IPS DF 19.7 (cell line): ENCODE measurements at regions not wholly inside any gene's neighbourhood (a gene's known extent, or its start where the extent isn't known, plus 50 kb on each side); places are given as distances from the start of the nearest gene placed in this dataset.
"Not testable (repeated sequence)": the region's sequence is repeated elsewhere in the genome, so short reads cannot be mapped to it uniquely, and the experiment has no call there.

Source experiments
- DNase-seq: peaks from one replicate; pipeline ENCODE4 v3.0.0-alpha.2; 2013; ENCODE audit warnings: low read depth, low spot score

DNA sequence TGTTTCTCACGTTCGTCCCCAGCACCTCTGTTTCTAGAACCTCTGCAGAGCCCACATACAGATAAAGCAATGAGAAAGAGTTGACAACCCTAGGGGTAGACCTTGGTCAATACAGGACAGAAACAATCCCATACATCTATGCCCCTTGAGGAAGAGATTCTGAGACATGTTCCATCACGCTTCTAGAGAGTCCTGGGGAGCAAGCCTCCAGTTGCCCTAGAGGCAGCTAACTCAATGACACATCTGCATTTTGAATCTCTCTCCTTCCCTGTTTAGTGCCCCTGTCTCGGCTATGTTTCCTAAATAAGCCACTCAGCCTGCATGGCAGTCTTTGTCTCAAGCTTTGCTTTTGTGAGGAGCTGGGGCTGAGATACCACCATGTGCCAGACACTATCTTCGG lies 435.3 kb downstream of the CD83 start:
- DNase-seq, result no peak

DNA sequence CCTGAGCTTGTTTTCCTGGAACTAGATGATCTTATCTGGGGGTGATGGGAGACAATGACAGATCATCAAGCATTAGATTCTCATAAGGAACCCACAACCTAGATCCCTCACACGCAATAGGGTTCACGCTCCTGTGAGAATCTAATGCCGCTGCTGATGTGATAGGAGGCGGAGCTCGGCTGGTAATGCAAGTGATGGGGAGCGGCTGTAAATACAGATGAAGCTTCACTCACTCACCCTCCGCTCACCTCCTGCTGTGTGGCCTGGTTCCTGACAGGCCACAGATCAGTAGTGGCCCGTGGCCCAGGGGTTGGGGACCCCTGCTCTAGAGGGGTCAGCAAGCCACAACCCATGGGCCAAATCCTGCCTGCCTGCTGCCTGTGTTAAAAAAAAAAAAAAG lies 435.9 kb downstream of the CD83 start:
- DNase-seq, result no peak

DNA sequence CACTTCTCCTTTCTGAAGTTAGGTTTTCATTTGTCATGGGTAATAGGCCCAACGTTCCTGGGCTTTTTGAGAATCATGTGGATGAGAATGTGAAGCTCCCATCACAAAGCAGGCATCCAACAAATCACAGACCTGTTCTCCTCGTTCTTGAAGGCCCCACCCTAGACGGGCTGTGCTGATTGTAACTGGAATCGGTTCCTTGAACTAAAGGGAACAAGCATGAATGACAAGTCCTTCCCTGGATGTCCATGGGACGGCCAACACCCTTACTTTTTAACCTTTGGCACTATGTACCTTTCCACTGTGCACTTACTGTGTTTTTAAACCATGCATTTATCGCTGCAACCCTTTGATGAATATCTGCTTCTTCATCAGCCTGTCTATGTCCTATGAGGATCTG lies 438.2 kb downstream of the CD83 start:
- DNase-seq, result no peak

DNA sequence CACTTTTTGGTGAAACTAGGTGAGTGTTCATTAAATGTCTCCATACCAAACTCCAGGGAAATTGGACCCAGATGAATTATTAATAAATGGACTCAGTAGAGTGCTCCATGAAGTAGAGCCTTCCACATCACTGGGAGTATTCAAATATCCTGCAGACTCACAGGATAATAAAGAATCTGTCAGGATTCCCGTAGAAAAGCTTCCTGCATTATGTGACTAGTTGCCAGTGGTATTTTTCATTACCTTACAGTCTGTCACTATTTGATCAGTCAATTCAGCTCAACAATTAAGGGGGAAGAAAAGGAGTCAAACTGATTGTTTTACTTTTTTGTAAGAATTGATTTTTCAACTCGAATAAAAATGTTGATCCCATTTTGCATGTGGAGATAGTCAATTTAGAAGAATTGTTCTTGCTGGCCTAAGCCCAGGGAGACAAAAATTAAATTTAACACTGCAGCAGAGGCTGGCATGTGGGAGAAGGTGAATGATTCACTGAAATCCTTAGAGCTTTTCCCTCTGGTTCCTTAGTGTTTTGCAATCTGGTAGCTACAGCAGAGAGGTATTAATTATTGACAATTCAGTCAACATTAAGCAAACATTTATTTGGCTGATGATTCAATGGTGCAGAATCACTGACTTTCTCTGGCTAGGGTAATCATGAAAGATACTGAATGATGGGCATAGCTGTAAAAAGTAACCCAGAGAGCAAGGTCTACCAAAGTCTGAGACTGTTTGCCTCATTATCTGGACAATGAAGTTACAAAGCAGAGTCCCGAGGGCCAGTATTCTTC lies 442.4 kb downstream of the CD83 start:
- no peak for DNase-seq

DNA sequence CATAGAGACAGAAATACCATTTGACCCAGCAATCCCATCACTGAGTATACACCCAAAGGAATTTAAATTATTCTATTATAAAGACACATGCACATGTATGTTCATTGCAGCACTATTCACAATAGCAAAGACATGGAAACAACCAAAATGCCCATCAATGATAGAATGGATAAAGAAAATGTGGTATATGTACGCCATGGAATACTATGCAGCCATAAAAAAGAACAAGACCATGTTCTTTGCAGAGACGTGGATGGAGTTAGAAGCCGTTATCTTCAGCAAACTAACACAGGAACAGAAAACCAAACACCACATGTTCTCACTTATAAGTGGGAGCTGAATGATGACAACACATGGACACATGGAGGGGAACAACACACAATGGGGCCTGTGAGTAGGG lies 444.0 kb downstream of the CD83 start:
- not testable (repeated sequence) for DNase-seq

DNA sequence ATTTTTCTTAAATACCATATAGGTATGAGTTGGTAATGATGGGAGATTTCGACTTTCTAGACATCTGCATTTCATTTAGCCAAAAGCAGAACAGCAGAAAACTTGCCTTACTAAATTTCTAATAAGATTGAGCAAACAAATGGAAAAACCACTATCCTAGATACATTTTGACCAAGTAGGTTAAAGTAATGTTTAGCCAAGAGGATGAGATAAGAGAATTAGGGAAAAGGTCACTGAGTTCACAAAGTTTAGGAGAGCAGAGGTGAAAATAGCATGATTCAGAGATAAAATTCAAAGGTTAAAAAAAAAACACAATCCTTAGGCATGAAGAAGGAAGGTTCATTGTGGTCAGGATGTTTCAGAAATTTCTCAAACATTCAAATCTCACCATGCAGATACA lies 450.3 kb downstream of the CD83 start:
- no peak for DNase-seq

DNA sequence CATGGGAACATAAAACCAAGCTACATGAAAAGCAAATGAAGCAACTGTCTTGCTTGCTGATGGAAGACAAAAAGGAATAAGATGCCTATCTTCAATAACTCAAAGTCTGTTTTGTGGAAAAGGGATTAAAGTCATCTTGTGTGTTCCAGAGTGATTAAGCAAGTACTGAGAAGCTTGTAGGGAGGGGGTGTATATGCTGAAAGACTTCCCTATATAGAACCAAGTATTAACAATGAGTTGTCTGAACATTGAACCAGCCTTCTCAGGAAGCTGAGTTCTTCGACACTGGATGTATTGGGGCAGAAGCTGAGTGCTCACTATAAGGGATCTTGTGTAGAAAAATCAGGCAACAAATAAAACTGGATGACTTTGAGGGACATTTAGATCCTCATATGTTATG lies 451.8 kb downstream of the CD83 start:
- DNase-seq, result no peak

DNA sequence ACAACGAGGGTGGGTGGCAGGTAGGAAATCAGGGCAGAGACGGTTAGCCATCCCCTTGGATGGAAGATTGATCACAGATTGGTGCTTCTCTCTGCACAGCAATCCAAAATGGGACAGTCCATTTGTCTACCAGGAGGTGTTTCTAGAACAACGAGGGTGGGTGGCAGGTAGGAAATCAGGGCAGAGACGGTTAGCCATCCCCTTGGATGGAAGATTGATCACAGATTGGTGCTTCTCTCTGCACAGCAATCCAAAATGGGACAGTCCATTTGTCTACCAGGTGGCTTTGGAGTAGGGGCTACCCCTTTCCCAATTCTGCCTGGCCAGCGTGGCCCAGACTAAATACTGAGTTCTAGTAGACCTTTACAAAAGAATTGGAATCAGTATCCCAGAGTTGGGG lies 452.3 kb downstream of the CD83 start:
- not testable (repeated sequence) for DNase-seq

DNA sequence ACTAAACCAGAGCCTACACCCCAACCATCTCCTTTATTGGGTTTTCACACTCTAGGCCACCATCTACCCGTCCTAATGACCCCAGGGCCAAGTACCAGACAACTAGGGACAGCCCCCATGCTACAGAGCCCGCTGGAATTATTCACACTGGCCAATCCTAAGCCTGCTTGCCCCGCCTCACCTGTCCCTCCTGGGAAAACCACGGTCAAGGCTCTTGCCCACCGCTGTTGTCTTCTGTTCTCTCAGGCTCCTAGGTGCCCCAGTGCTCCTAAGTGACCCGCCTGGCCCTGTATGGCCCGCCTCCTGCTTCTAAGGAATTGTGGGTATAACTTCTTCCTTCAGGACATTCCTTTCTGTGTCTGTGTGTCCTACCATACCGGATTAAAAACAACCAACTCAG lies 453.4 kb downstream of the CD83 start:
- no peak for DNase-seq

DNA sequence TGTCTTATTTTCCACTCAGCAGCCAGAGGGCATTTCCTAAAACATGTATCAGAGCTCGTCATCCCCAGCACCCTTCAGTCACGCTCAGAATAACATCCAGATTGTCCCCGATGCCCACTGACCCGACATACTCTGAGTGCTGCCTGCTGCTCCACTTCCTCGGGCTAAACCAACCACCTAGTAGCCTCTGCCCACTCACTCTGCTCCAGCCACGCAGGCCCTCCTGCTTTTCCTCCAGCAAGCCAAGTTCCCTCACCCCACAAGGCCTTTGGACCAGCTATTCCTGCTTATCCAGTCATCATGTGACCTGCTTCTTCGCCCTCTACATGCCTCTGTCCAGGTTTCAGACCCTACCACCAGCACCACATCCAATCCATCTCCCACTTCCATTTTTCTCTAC lies 454.2 kb downstream of the CD83 start:
- DNase-seq, result no peak

DNA sequence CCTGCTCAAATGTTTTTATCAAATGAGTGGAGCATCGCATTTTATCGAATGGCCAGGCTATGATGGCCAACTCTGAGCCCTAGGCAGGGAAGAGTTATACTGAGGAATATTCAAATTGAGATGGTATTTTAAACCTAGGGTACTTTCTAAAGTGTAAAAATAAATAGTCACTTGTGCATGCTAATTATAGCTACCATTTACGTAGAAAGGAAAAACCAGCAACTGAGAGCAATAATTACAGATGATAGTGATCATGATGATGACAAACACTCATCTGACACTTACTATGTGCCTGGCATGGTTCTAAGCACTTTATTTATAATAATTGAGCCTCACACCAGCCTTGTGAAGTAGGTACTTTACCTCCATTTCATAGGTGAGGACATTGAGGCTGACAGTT lies 455.7 kb downstream of the CD83 start:
- DNase-seq, result no peak

DNA sequence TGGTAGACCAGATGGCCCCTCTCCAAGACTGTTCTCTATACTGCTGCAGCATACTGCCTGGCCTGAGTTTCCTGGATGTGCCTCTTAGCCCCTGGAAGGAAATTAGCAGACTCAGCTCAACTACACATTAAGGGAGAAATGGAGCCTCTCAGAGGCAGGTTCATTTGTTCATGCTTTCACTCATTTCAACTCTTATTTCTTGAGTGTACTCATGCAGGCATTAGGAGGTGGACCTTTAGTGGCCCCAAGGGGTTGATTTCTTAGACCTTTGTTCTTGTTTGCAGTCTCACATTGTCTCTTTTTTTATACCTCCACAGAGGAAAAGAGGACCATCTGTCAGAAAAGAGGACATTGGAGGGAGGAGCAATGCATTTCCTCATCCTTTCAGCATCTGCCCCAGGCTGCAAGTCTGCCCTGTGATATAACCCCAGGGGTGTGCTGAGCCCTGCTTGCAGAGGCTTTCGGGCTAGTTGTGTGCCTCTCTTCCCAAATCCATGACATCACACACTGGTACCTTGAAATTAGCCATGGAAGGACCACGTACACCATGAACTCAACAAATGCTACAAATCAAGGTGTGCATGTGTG lies 456.2 kb downstream of the CD83 start:
- no peak for DNase-seq

DNA sequence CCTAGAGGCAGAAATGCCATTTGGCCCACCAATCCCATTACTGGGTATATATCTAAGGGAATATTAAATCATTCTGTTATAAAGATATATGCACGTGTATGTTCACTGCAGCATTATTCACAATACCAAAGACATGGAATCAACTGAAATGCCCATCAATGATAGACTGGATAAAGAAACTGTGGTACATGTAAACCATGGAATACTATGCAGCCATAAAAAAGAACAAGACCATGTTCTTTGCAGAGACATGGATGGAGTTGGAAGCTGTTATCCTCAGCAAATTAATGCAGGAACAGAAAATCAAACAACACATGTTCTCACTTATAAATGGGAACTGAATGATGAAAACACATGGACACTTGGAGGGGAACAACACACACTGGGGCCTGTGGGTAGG lies 458.4 kb downstream of the CD83 start:
- no peak for DNase-seq

DNA sequence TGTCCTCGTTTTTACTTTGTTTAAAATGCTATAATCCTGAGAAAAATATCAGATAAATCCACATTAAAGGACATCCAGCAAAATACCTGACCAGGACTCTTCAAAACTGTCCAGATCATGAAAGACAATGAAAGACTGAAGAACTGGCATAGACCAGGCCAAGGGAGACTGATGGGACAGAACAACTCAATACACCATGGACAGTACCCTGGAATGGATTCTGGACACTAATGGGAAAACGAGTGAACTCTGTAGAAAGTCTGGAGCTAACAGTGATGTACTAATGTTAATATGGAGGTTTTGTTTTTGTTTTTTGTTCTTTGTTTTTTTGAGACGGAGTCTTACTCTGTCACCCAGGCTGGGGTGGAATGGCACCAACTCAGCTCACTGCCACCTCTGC lies 461.4 kb downstream of the CD83 start:
- no peak for DNase-seq

DNA sequence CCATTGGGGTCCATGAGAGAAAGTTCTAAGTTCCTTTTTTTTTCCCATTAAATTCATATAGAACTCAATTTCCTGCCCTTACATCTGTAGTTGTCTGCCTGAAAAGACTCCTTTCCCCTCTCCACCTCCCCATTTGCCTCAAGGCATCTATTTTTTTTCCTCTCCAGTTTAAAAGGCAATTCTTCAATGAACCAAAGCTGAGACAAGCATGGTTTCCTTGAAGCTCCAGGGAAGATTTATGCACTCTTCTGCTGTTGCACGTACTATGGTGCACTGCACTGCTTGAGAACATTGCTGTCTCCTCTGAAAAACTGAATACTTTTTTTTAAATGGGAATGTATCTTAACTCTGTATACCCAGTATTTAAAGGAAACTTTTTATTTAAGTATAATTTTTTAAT lies 465.2 kb downstream of the CD83 start:
- DNase-seq, result no peak

DNA sequence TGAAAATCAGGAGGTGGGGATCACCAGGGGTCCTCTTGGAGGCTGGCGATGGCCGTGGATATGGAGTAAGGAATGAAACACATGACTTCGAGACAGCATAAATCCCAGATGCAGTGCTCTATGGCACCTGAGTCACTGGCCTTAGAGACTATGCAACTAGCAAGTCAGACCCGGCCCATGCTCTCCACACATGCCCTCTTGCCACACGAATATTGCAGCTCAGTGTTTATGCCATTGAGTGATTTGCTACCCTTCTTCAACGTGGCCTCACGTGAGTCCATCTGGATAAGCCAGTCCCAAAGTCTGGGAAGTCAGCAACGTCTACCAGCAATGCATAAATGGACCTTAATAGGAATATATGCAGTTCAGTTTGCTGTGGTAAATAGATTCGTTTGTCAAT lies 466.3 kb downstream of the CD83 start:
- DNase-seq, result no peak

DNA sequence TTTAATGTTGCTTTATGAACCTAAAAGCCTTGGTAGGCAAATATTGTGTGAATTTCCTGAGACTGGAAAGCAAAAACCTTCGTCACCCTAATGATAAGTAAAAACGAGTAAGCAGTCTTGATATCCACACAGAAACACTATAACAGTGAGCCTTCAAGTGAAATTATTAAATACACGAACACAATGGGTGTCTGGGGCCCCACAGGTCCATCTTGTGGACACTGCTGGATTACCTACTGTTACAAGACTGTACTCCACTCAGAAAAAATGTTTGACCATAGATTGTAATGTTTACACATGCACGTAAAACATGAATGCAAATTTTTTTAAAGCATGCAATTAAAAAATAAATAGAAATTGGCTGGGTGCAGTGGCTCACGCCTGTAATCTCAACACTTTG lies 466.9 kb downstream of the CD83 start:
- DNase-seq, result no peak

DNA sequence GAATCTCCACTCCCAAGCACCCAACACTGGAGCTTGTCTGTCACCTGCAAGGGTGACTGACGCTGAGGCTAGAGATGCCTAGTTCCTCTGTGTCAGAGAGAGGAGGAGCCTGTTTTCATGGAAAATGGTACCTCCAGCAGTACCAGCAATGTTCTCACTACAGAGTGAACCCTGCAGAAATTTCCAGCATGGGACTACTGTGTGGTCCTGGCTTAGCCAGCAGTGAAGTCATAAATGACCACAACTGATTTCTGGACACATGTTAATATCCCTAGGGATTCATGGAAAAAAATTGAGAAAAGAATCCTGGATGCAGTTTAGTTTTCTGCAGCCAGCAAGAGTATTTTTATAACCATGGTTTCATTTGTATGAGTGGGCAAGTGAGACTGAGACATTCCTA lies 468.1 kb downstream of the CD83 start:
- DNase-seq, result no peak

DNA sequence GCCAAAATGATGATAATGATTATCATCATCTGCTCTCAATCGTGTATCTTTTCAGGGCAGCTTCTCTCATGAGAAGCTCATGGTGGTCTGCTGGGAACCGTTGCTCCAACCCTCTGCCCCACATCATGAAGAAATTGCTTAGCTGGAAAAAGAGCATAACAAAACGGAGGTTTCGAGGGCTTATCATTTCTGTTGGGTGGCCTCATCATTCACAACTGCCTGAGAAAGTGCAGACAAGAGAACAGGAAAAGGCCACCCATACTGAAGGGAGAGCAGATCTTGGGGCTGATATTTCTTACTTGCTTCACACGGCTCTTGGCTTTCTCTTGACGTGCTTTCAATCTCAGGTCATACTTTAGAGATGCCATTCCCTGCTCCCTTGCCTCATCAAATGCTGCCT lies 471.6 kb downstream of the CD83 start:
- no peak for DNase-seq

DNA sequence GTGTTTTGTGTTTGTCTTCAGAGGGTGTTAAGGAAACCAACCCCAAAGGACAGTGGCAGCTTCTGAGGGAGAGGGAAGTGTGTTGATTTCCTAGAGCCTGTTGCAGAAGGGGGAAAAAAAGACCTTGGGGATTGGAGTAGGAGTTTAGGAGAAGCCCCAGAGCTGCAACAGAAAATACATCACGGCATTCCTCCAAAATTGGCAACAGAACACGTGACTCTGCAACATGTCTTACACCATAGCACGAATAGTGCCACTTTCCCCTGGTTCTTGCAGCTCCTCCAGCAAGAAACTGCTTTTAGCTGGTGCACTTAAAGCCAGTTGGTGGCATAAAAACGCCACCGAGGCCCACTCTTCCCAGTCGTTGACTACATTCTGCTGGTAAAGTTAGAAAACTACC lies 473.0 kb downstream of the CD83 start:
- no peak for DNase-seq

DNA sequence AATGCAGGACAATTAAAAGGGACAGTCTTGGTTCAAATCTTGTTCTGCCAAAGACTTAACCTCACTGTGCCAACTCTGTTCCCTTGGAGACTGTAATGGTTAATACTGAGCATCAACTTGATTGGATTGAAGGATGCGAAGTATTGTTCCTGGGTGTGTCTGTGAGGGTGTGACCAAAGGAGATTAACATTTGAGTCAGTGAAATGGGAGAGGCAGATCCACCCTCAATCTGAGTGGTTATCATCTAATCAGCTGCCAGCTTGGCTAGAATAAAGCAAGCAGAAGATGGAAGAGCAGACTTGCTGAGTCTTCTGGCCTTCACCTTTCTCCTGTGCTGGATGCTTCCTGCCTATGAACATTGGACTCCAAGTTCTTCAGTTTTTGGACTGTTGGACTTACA lies 474.4 kb downstream of the CD83 start:
- DNase-seq, result no peak

DNA sequence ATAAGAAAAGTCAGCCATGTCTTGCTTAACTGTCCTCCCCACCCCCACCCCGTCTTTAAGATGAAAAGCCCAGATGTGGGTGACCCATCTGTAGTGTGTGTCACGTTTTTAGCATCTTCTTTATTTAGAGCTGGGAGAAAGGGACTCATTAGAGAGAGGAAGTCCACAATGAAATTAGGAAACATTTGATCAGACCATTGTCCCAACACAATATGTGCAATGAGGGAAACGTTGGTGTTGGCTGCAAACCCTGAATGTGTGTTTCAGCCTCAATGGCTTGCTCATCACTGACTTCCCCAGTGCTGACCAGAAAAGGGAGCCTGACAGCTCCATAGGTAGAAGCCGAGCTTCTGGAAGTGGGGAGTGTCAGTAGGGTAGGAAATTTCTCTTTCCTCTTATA lies 475.7 kb downstream of the CD83 start:
- no peak for DNase-seq

DNA sequence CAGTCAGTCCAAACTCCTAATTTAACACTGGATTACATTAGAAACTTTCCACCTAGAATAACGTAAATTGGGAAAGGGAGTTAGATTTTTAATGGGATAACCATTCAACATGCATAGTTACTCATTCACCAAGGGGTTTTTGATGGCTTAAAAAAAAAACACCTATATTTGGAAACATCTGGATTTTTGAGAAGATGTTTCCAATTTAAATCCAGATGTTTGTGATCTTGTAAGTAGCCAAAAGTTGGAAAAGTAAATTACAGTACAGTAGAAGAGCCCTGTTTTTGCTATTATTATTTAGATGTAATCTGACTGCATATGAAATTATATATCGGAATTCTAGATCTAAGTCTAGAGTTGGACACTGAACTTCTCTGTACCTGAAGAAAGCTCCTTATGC lies 478.2 kb downstream of the CD83 start:
- no peak for DNase-seq

DNA sequence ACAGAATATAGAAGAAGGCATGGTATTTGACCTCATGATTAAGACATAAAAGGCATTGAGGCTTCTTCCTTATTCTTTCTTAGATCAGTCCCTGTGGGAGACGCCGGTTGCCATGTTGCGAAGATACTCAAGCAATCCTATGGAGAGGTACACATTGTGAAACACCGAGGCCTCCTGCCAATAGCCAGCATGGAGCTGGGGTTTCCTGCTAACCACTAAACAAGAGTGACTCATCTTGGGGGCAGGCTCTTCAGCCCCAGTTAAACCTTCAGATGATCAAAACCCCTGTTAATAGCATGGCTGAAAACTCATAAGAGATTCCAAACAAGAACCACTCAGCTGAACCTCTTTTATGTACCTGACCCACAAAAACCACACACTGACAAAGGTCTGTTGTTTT lies 478.8 kb downstream of the CD83 start:
- no peak for DNase-seq
